Tibial artery (tissue), 4 donors: ENCODE measurements at regions not wholly inside any gene's neighbourhood (a gene's known extent, or its start where the extent isn't known, plus 50 kb on each side); places are given as distances from the start of the nearest gene placed in this dataset.
A peak's percentile ranks its signal among the peaks of the same experiment; 100 is the strongest.

Experiments
- DNase-seq, 2 donors: peaks; one replicate each; pipeline ENCODE4 v3.0.0-alpha.2; 2019
- H3K27ac ChIP-seq, 2 donors: fragments of 200-600 bp; sonication (generic) in 1 of 2; 1 replicate in 1 of 2; 2 replicates in 1 of 2; pipeline ENCODE4 v1.5.1; 2018 to 2019; ENCODE audit warnings: mild to moderate bottlenecking in 1 of 2
- H3K27me3 ChIP-seq, 2 donors: fragments of 200-600 bp; sonication (generic) in 1 of 2; one replicate each; pipeline versions ENCODE4 v1.5.1 to v1.6.0; 2016 to 2019
- H3K36me3 ChIP-seq, 3 donors: fragments of 200-600 bp; sonication (generic) in 2 of 3; one replicate each; pipeline ENCODE4 v1.5.1; 2016 to 2019; ENCODE audit warnings: mild to moderate bottlenecking in 2 of 3
- H3K4me1 ChIP-seq, 4 donors: fragments of 200-600 bp; sonication (generic) in 2 of 4; 1 replicate in 3 of 4; 2 replicates in 1 of 4; pipeline ENCODE4 v1.5.1; 2016 to 2019
- H3K4me3 ChIP-seq, 2 donors: fragments of 200-600 bp; sonication (generic) in 1 of 2; 1 replicate in 1 of 2; 2 replicates in 1 of 2; pipeline ENCODE4 v1.5.1; 2018 to 2019; ENCODE audit warnings: mild to moderate bottlenecking in 2 of 2
- H3K9me3 ChIP-seq, 3 donors: fragments of 200-600 bp; sonication (generic) in 1 of 3; one replicate each; pipeline ENCODE4 v1.5.1; 2016 to 2019
- CTCF ChIP-seq, 2 experiments: fragments of 200-600 bp in 1 of 2; fragments of 450-650 bp in 1 of 2; IDR thresholded peaks; one replicate each; pipeline ENCODE4 v1.5.1; 2017 to 2019; ENCODE audit warnings: antibody characterized with exemption in 2 of 2, mild to moderate bottlenecking in 1 of 2, moderate library complexity in 1 of 2
- intact Hi-C: fragments of 100-400 bp; cut with DNase I; formaldehyde crosslinking; loops from one replicate; pipeline ENCODE4 v1.15.0; 2023; ENCODE audit warnings: low total_unique reads

- DNase-seq = no peak
- Histone ChIP-seq H3K27ac (peak overlapping the region in 1 of 2 donors; percentile 24), H3K4me1 (peaks cover 0 to 17% (median 3%) of the 10 kb centered on the region in 4 donors), H3K9me3 (no peaks in the 10 kb centered on the region), H3K36me3 (no peaks in the 10 kb centered on the region), H3K4me3 (no peak overlapping the region), H3K27me3 (no peaks in the 10 kb centered on the region)
- TF ChIP-seq CTCF (IDR thresholded peaks at IDR 0.05) = no peak
- intact Hi-C loops = no loop called here
Measured at GRCh38 chr11:95375886-95376285, 144.9 kb upstream of the SESN3 start.

DNA sequence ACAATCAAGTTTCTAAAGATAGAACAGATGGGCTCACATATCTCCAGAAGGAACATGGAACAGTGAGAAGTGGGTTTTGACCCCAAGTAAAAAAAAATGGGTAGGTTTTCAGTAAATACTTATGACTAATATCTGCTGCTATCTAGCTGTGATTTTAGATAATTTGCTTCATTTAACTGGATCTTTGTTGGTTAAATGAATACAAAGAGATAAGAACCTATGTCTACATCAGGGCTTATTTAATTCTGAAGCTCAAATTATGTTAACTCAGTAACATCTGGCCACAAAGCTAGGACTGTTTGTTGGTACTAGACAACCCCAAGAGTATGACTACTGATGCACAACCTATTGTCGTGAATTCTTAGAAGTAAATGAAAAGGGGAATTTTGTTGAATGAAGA lies 144.4 kb upstream of the SESN3 start:
- H3K4me1 ChIP-seq = peaks cover 0 to 17% (median 3%) of the 10 kb centered on the region in 4 donors
- H3K27me3 ChIP-seq = no peaks in the 10 kb centered on the region
- no peak for DNase-seq
- no peak overlapping the region for H3K4me3 ChIP-seq
- intact Hi-C loops = no loop called here
- no peaks in the 10 kb centered on the region for H3K9me3 ChIP-seq
- H3K36me3 ChIP-seq = no peaks in the 10 kb centered on the region
- no peak overlapping the region for H3K27ac ChIP-seq
- TF ChIP-seq CTCF (IDR thresholded peaks at IDR 0.05) = no peak

DNA sequence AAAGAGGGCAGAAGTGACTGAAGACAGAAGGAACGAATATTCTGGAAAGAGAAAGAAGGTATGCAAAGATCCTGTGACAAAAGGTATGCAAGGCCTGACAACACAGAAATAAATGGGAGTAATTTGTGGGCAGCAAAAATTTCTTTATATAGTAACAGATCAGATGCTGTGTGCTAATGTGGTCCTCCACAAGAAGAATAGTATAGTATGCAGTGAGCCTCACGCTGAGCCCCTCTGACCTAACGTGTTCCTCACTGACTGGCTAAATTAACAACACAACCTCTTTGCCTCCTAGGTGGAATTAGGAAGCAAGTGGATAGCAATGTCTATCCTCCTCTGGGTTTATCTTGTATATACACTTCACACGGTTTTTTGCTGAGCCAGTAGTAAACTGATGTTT lies 143.1 kb upstream of the SESN3 start:
- no peaks in the 10 kb centered on the region for H3K27me3 ChIP-seq
- H3K4me1 ChIP-seq = peaks cover 0 to 17% (median 3%) of the 10 kb centered on the region in 4 donors
- no peaks in the 10 kb centered on the region for H3K9me3 ChIP-seq
- H3K36me3 ChIP-seq = no peaks in the 10 kb centered on the region
- no peak for TF ChIP-seq CTCF (IDR thresholded peaks at IDR 0.05)
- no peak for DNase-seq
- no peak overlapping the region for H3K4me3 ChIP-seq
- intact Hi-C loops = no loop called here
- no peak overlapping the region for H3K27ac ChIP-seq

- Histone ChIP-seq H3K27me3 (no peaks in the 10 kb centered on the region), H3K36me3 (no peaks in the 10 kb centered on the region), H3K27ac (no peak overlapping the region), H3K4me1 (peaks cover 0 to 15% (median 3%) of the 10 kb centered on the region in 4 donors), H3K4me3 (no peak overlapping the region), H3K9me3 (no peaks in the 10 kb centered on the region)
- intact Hi-C loops = no loop called here
- TF ChIP-seq CTCF (IDR thresholded peaks at IDR 0.05) = no peak
- DNase-seq = no peak
Measured at GRCh38 chr11:95373241-95373640, 142.2 kb upstream of the SESN3 start.

- no peaks in the 10 kb centered on the region for H3K9me3 ChIP-seq
- no peak overlapping the region for H3K27ac ChIP-seq
- no peaks in the 10 kb centered on the region for H3K27me3 ChIP-seq
- H3K4me1 ChIP-seq = peaks cover 0 to 10% (median 3%) of the 10 kb centered on the region in 4 donors
- H3K4me3 ChIP-seq = no peak overlapping the region
- no peaks in the 10 kb centered on the region for H3K36me3 ChIP-seq
- no peak for TF ChIP-seq CTCF (IDR thresholded peaks at IDR 0.05)
- no peak for DNase-seq
- intact Hi-C loops = no loop called here
Measured at GRCh38 chr11:95372097-95372656, 141.2 kb upstream of the SESN3 start.

DNA sequence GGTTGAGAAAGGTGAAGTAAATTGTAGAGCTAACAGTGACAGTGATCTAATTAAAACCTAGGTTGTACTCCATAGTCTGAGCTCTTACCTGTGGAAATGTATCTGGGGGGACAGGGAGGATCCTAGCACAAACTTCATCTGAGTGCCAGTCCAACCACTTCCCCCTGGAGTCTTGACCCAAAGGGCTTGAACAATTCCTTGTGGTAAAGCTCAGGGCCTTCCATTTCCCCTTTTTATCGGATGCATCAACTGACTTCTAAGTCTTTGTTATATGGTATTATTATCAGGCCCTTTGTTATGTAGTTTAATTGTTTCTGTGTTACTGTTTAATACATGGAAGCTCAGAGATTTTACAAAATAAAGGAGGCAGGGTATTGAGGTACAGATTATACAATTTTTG lies 140.2 kb upstream of the SESN3 start:
- no peak overlapping the region for H3K4me3 ChIP-seq
- intact Hi-C loops = no loop called here

More for the DNA sequence above, 140.2 kb upstream of the SESN3 start:
- TF ChIP-seq CTCF (IDR thresholded peaks at IDR 0.05) = no peak
- H3K27ac ChIP-seq = no peak overlapping the region
- H3K4me1 ChIP-seq = peaks cover 0 to 5% (median 1%) of the 10 kb centered on the region in 4 donors
- no peaks in the 10 kb centered on the region for H3K36me3 ChIP-seq
- H3K9me3 ChIP-seq = no peaks in the 10 kb centered on the region
- H3K27me3 ChIP-seq = no peaks in the 10 kb centered on the region
- DNase-seq = no peak
